Prostate gland (tissue), 2 donors: ENCODE measurements at regions not wholly inside any gene's neighbourhood (a gene's known extent, or its start where the extent isn't known, plus 50 kb on each side); places are given as distances from the start of the nearest gene placed in this dataset.

Source experiments
- DNase-seq: peaks from one replicate; pipeline ENCODE4 v3.0.0-alpha.2; 2019; ENCODE audit warnings: low spot score
- H3K27ac ChIP-seq, 2 donors: fragments of 200-600 bp; sonication (generic); 2 replicates each; pipeline ENCODE4 v1.5.1; 2017 to 2019
- H3K27me3 ChIP-seq: fragments of 200-600 bp; sonication (generic); replicated peaks from 2 replicates; pipeline ENCODE4 v1.5.1; 2019; ENCODE audit not compliant: insufficient read depth
- H3K36me3 ChIP-seq, 2 donors: fragments of 200-600 bp; sonication (generic); 1 replicate in 1 of 2; 2 replicates in 1 of 2; pipeline versions ENCODE4 v1.5.1 to v1.8.1; 2017 to 2019
- H3K4me1 ChIP-seq: fragments of 200-600 bp; sonication (generic); replicated peaks from 2 replicates; pipeline ENCODE4 v1.5.1; 2019
- H3K4me3 ChIP-seq, 2 donors: fragments of 200-600 bp; sonication (generic); 2 replicates each; pipeline ENCODE4 v1.5.1; 2017 to 2019
- H3K9me3 ChIP-seq: fragments of 200-600 bp; sonication (generic); 2 replicates; pipeline ENCODE4 v1.5.1; 2017
- POLR2A ChIP-seq: fragments of 450-650 bp; IDR thresholded peaks from one replicate; pipeline ENCODE4 v1.6.1; 2016; ENCODE audit warnings: antibody characterized with exemption, mild to moderate bottlenecking
- POLR2AphosphoS5 ChIP-seq: sonication (generic); formaldehyde crosslinking; IDR thresholded peaks from one replicate; pipeline ENCODE4 v1.6.1; 2017; ENCODE audit warnings: antibody characterized with exemption
- WGBS: methylation state at CpG from one replicate; pipeline ENCODE4 v1.1.5; 2018; 5-methylcytosine and 5-hydroxymethylcytosine counted together
- intact Hi-C: fragments of 100-400 bp; cut with DNase I; formaldehyde crosslinking; loops from one replicate; pipeline ENCODE4 v1.14.2; 2022
- TF ChIP-seq, protein P1 (sequence below), 4 experiments: fragments of 200-600 bp in 2 of 4; fragments of 450-650 bp in 2 of 4; sonication (generic) in 2 of 4; IDR thresholded peaks; 1 replicate in 3 of 4; 2 replicates in 1 of 4; pipeline ENCODE4 v1.5.1; 2016 to 2019; ENCODE audit warnings: antibody characterized with exemption in 4 of 4, mild to moderate bottlenecking in 2 of 4, moderate library complexity in 2 of 4

DNA sequence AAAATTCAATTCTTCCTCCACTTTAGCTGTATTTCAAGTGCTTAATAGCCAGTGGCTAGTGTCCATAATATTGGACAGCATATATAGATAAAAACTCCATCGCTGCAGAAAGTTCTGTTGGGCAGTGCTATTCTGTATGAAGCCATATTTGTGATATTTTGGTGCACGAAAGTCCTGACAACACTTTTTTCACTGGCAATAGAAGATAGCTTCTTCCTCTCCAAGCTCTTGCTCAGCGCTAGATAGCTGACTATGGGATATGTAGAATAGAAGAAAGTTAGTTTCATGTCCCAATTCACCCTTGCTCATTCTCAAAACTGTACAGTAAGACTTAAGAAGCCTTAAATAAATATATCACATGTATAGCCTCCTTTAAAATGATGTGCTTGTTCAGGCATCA is 269.9 kb downstream of the TLR4 start:
- Histone ChIP-seq H3K36me3 (no peaks in the 10 kb centered on the region), H3K9me3 (no peaks in the 10 kb centered on the region), H3K27ac (no peak overlapping the region), H3K4me1 (no peaks in the 10 kb centered on the region), H3K27me3 (no peaks in the 10 kb centered on the region), H3K4me3 (no peak overlapping the region)
- no peak for DNase-seq
- intact Hi-C loops = no loop called here
- 85% methylated on average over 3 of the region's 3 CpGs for WGBS
- TF ChIP-seq POLR2AphosphoS5 (no peak), POLR2A (no peak)
- TF ChIP-seq, protein P1, sequence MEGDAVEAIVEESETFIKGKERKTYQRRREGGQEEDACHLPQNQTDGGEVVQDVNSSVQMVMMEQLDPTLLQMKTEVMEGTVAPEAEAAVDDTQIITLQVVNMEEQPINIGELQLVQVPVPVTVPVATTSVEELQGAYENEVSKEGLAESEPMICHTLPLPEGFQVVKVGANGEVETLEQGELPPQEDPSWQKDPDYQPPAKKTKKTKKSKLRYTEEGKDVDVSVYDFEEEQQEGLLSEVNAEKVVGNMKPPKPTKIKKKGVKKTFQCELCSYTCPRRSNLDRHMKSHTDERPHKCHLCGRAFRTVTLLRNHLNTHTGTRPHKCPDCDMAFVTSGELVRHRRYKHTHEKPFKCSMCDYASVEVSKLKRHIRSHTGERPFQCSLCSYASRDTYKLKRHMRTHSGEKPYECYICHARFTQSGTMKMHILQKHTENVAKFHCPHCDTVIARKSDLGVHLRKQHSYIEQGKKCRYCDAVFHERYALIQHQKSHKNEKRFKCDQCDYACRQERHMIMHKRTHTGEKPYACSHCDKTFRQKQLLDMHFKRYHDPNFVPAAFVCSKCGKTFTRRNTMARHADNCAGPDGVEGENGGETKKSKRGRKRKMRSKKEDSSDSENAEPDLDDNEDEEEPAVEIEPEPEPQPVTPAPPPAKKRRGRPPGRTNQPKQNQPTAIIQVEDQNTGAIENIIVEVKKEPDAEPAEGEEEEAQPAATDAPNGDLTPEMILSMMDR (IDR thresholded peaks at IDR 0.05) = no peak

DNA sequence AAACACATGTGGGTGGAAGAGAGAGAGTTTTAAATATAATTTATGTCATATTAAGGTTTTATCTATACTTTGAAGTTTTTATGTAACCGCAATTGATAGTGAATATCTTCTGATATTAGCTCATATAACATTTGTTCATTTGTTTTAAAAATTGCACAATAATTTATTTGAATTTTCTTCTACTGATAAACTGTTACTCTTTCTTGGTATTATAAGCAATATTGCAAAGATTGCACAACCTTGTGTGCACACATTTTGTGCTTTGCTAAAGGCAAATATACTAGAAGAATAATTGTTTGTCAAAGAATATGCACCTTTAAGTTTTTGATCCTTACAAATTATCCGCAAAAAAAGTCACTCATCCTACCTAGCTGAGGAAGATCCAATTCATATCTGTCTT is 275.7 kb downstream of the TLR4 start:
- Histone ChIP-seq H3K27me3 (no peaks in the 10 kb centered on the region), H3K9me3 (no peaks in the 10 kb centered on the region), H3K4me1 (no peaks in the 10 kb centered on the region), H3K36me3 (no peaks in the 10 kb centered on the region), H3K4me3 (no peak overlapping the region), H3K27ac (no peak overlapping the region)
- 91% methylated on average over 2 of the region's 2 CpGs for WGBS
- intact Hi-C loops = no loop called here
- TF ChIP-seq, protein P1 (IDR thresholded peaks at IDR 0.05) = no peak
- TF ChIP-seq POLR2A = no peak
- TF ChIP-seq POLR2AphosphoS5 = no peak
- DNase-seq = no peak

- no peak for DNase-seq
- TF ChIP-seq, protein P1 (IDR thresholded peaks at IDR 0.05) = no peak
- TF ChIP-seq POLR2A = no peak
- intact Hi-C loops = no loop called here
- H3K4me3 ChIP-seq = no peak overlapping the region
- H3K27ac ChIP-seq = no peak overlapping the region
- no peaks in the 10 kb centered on the region for H3K4me1 ChIP-seq
- no peaks in the 10 kb centered on the region for H3K36me3 ChIP-seq
- no peaks in the 10 kb centered on the region for H3K9me3 ChIP-seq
- no peaks in the 10 kb centered on the region for H3K27me3 ChIP-seq
Measured at GRCh38 chr9:117987945-117988344, 283.7 kb downstream of the TLR4 start.

- peak; percentile 25 for DNase-seq
- Histone ChIP-seq H3K27me3 (no peaks in the 10 kb centered on the region), H3K36me3 (no peaks in the 10 kb centered on the region), H3K4me1 (no peaks in the 10 kb centered on the region), H3K9me3 (no peaks in the 10 kb centered on the region), H3K27ac (no peak overlapping the region), H3K4me3 (no peak overlapping the region)
- intact Hi-C loops = no loop called here
- 4% methylated on average over 6 of the region's 6 CpGs for WGBS
- TF ChIP-seq POLR2A (no peak), POLR2AphosphoS5 (no peak)
- TF ChIP-seq, protein P1 (IDR thresholded peaks at IDR 0.05) = no peak
Measured at GRCh38 chr9:117992006-117992405, 287.8 kb downstream of the TLR4 start.

GRCh38 chr9:118000581-118000980 is 296.4 kb downstream of the TLR4 start:
- DNase-seq = no peak
- H3K36me3 ChIP-seq = no peaks in the 10 kb centered on the region
- intact Hi-C loops = no loop called here
- no peak for TF ChIP-seq POLR2A
- TF ChIP-seq, protein P1 (IDR thresholded peaks at IDR 0.05) = no peak
- no peak for TF ChIP-seq POLR2AphosphoS5
- H3K4me1 ChIP-seq = no peaks in the 10 kb centered on the region
- WGBS = 92% methylated on average over 3 of the region's 3 CpGs
- H3K27me3 ChIP-seq = no peaks in the 10 kb centered on the region
- H3K9me3 ChIP-seq = no peaks in the 10 kb centered on the region
- no peak overlapping the region for H3K4me3 ChIP-seq
- no peak overlapping the region for H3K27ac ChIP-seq
